ENCODE measurements at regions not wholly inside any gene's neighbourhood (a gene's known extent, or its start where the extent isn't known, plus 50 kb on each side); places are given as distances from the start of the nearest gene placed in this dataset.

- no peaks in the 10 kb centered on the region for H3K27me3 ChIP-seq (replicated peaks; ENCODE audit: control insufficient read depth, insufficient read depth, low read length)
- no peak overlapping the region for H3K4me3 ChIP-seq (replicated peaks; ENCODE audit: low read depth, low read length)
- no peak for DNase-seq (ENCODE audit: extremely low read depth, insufficient read length)
- TF ChIP-seq CTCF (IDR thresholded peaks at IDR 0.05; ENCODE audit: insufficient read depth, low read length, poor library complexity, severe bottlenecking) = no peak
- no peaks in the 10 kb centered on the region for H3K36me3 ChIP-seq (ENCODE audit: control insufficient read depth, insufficient read depth, low read length)
Observed at GRCh38 chr4:43233321-43233720, 340.8 kb downstream of the GRXCR1 start.

- H3K27me3 ChIP-seq (replicated peaks; ENCODE audit: control insufficient read depth, insufficient read depth, low read length) = no peaks in the 10 kb centered on the region
- no peak for DNase-seq (ENCODE audit: extremely low read depth, insufficient read length)
- TF ChIP-seq CTCF (IDR thresholded peaks at IDR 0.05; ENCODE audit: insufficient read depth, low read length, poor library complexity, severe bottlenecking) = no peak
- H3K4me3 ChIP-seq (replicated peaks; ENCODE audit: low read depth, low read length) = no peak overlapping the region
- H3K36me3 ChIP-seq (ENCODE audit: control insufficient read depth, insufficient read depth, low read length) = no peaks in the 10 kb centered on the region
Observed at GRCh38 chr4:43234626-43235415, 342.3 kb downstream of the GRXCR1 start.

GRCh38 chr4:43238008-43238407, 345.5 kb downstream of the GRXCR1 start:
- no peak overlapping the region for H3K4me3 ChIP-seq (replicated peaks; ENCODE audit: low read depth, low read length)
- DNase-seq (ENCODE audit: extremely low read depth, insufficient read length) = no peak
- no peaks in the 10 kb centered on the region for H3K27me3 ChIP-seq (replicated peaks; ENCODE audit: control insufficient read depth, insufficient read depth, low read length)
- H3K36me3 ChIP-seq (ENCODE audit: control insufficient read depth, insufficient read depth, low read length) = no peaks in the 10 kb centered on the region
- TF ChIP-seq CTCF (IDR thresholded peaks at IDR 0.05; ENCODE audit: insufficient read depth, low read length, poor library complexity, severe bottlenecking) = no peak

GRCh38 chr4:43238585-43238984, 346.1 kb downstream of the GRXCR1 start:
- H3K4me3 ChIP-seq (replicated peaks; ENCODE audit: low read depth, low read length) = no peak overlapping the region
- TF ChIP-seq CTCF (IDR thresholded peaks at IDR 0.05; ENCODE audit: insufficient read depth, low read length, poor library complexity, severe bottlenecking) = no peak
- no peaks in the 10 kb centered on the region for H3K27me3 ChIP-seq (replicated peaks; ENCODE audit: control insufficient read depth, insufficient read depth, low read length)
- no peaks in the 10 kb centered on the region for H3K36me3 ChIP-seq (ENCODE audit: control insufficient read depth, insufficient read depth, low read length)
- DNase-seq (ENCODE audit: extremely low read depth, insufficient read length) = no peak

GRCh38 chr4:43241104-43241503, 348.6 kb downstream of the GRXCR1 start:
- no peaks in the 10 kb centered on the region for H3K36me3 ChIP-seq (ENCODE audit: control insufficient read depth, insufficient read depth, low read length)
- no peak for TF ChIP-seq CTCF (IDR thresholded peaks at IDR 0.05; ENCODE audit: insufficient read depth, low read length, poor library complexity, severe bottlenecking)
- no peaks in the 10 kb centered on the region for H3K27me3 ChIP-seq (replicated peaks; ENCODE audit: control insufficient read depth, insufficient read depth, low read length)
- no peak overlapping the region for H3K4me3 ChIP-seq (replicated peaks; ENCODE audit: low read depth, low read length)
- DNase-seq (ENCODE audit: extremely low read depth, insufficient read length) = no peak
